WTC11 (cell line): ENCODE measurements at regions not wholly inside any gene's neighbourhood (a gene's known extent, or its start where the extent isn't known, plus 50 kb on each side); places are given as distances from the start of the nearest gene placed in this dataset.
"Not testable (repeated sequence)": the region's sequence is repeated elsewhere in the genome, so short reads cannot be mapped to it uniquely, and the experiment has no call there.

Experiments used
- CTCF ChIP-seq: fragments of 200-600 bp; IDR thresholded peaks from 2 replicates; pipeline ENCODE4 v1.8.0; 2022; ENCODE audit warnings: antibody characterized with exemption
- MAX ChIP-seq: sonication (generic); formaldehyde crosslinking; IDR thresholded peaks from 2 replicates; pipeline ENCODE4 v1.8.0; 2022; ENCODE audit warnings: mild to moderate bottlenecking, missing genetic modification reagents
- RELA ChIP-seq: sonication (generic); formaldehyde crosslinking; IDR thresholded peaks from 2 replicates; pipeline ENCODE4 v1.8.1; 2022; ENCODE audit warnings: missing genetic modification reagents, mild to moderate bottlenecking, borderline replicate concordance
- ZNF263 ChIP-seq: sonication (generic); formaldehyde crosslinking; IDR thresholded peaks from 2 replicates; pipeline ENCODE4 v1.8.1; 2022; ENCODE audit warnings: low read depth, mild to moderate bottlenecking, moderate library complexity, missing genetic modification reagents

- TF ChIP-seq CTCF; RELA (CRISPR knock-in tag); MAX (CRISPR knock-in tag); ZNF263: not testable (repeated sequence)
Measured at GRCh38 chr1:146715054-146715453, 223.1 kb upstream of the NBPF12 start.
